Loucy (cell line): ENCODE measurements at regions not wholly inside any gene's neighbourhood (a gene's known extent, or its start where the extent isn't known, plus 50 kb on each side); places are given as distances from the start of the nearest gene placed in this dataset.

Experiments used
- CTCF ChIP-seq: fragments of 200-600 bp; sonication (generic); conservative IDR thresholded peaks from 2 replicates; pipeline ENCODE4 v1.5.1; 2014; ENCODE audit warnings: mild to moderate bottlenecking, antibody characterized with exemption, low read length
- EZH2phosphoT487 ChIP-seq: fragments of 200-600 bp; IDR thresholded peaks from 2 replicates; pipeline ENCODE4 v1.6.1; 2018; ENCODE audit warnings: antibody characterized with exemption, mild to moderate bottlenecking, moderate library complexity, borderline replicate concordance

- TF ChIP-seq CTCF (no peak), EZH2phosphoT487 (no peak)
Measured at GRCh38 chrX:40261833-40262156, 164.0 kb upstream of the BCOR start.
